ENCODE measurements at regions not wholly inside any gene's neighbourhood (a gene's known extent, or its start where the extent isn't known, plus 50 kb on each side); places are given as distances from the start of the nearest gene placed in this dataset.

GRCh38 chr1:238772322-238772721 is 614.0 kb upstream of the CHRM3 start:
- 23% methylated on average over 2 of the region's 2 CpGs for WGBS (ENCODE audit: low lambda C conversion rate)
- no peak overlapping the region for H3K4me3 ChIP-seq (replicated peaks in 1 of 3; ENCODE audit: insufficient read depth in 1 of 3, low read depth in 2 of 3, low read length in 3 of 3)
- ChIA-PET CTCF (ENCODE audit: low intra/inter-chr PET ratio, low total read pairs) (no interaction called here), POLR2A (no interaction called here)
- no peaks in the 10 kb centered on the region for H3K36me3 ChIP-seq (replicated peaks in 1 of 2; ENCODE audit: control insufficient read depth in 1 of 2, insufficient read depth in 2 of 2, low read length in 2 of 2)
- ATAC-seq, result no peak
- intact Hi-C loops (cut with micrococcal nuclease; ENCODE audit: unreplicated experiment) (no loop called here), in situ Hi-C loops (cut with HindIII; ENCODE audit: extremely low pct_ligation_motif_present, low pct_unique_long_range_greater_than_20kb) (no loop called here)
- BruUV-seq (replicated peaks), result no TSS peak
- no peaks in the 10 kb centered on the region for H3K4me1 ChIP-seq (ENCODE audit: insufficient read depth, low read length)
- no peak for DNase-seq (ENCODE audit: low spot score)
- no peak overlapping the region for H3K9ac ChIP-seq (ENCODE audit: insufficient read depth, low read depth, low read length)
- H3K79me2 ChIP-seq (ENCODE audit: insufficient read depth, low read length), result no peaks in the 10 kb centered on the region
- H2AFZ ChIP-seq (ENCODE audit: low read length), result no peak overlapping the region
- H3K9me3 ChIP-seq (ENCODE audit: low read length), result peaks cover 85% of the 10 kb centered on the region
- no peaks in the 10 kb centered on the region for H4K20me1 ChIP-seq (ENCODE audit: insufficient read depth, low read length)
- TF ChIP-seq ZNF891 (CRISPR knock-in tag; IDR thresholded peaks at IDR 0.05) (no peak), RCOR2 (CRISPR knock-in tag; IDR thresholded peaks at IDR 0.05) (no peak), PAWR (CRISPR knock-in tag; IDR thresholded peaks at IDR 0.05; ENCODE audit: borderline replicate concordance) (no peak), HES4 (CRISPR knock-in tag; IDR thresholded peaks at IDR 0.05; ENCODE audit: borderline replicate concordance) (no peak)
- H3K4me2 ChIP-seq (ENCODE audit: low read depth, low read length), result no peak overlapping the region
- FAIRE-seq, result no peak
- no peak overlapping the region for H3K27ac ChIP-seq (ENCODE audit: extremely low read length, insufficient read depth, low read length)
- H3K27me3 ChIP-seq (ENCODE audit: control insufficient read depth in 1 of 2, insufficient read depth in 2 of 2, low read length in 2 of 2), result no peaks in the 10 kb centered on the region

- H3K9me3 ChIP-seq (ENCODE audit: low read length), result peaks cover 94% of the 10 kb centered on the region
- no peak for FAIRE-seq
- DNase-seq (ENCODE audit: low spot score), result no peak
- 0% methylated on average over 2 of the region's 2 CpGs for WGBS (ENCODE audit: low lambda C conversion rate)
- intact Hi-C loops (cut with micrococcal nuclease; ENCODE audit: unreplicated experiment) (no loop called here), in situ Hi-C loops (cut with HindIII; ENCODE audit: extremely low pct_ligation_motif_present, low pct_unique_long_range_greater_than_20kb) (no loop called here)
- ChIA-PET POLR2A (no interaction called here), CTCF (ENCODE audit: low intra/inter-chr PET ratio, low total read pairs) (no interaction called here)
- H3K27me3 ChIP-seq (ENCODE audit: control insufficient read depth in 1 of 2, insufficient read depth in 2 of 2, low read length in 2 of 2), result no peaks in the 10 kb centered on the region; a peak in 1 of 5 replicates
- no peaks in the 10 kb centered on the region for H4K20me1 ChIP-seq (ENCODE audit: insufficient read depth, low read length)
- no peak overlapping the region for H2AFZ ChIP-seq (ENCODE audit: low read length)
- no peak for ATAC-seq
- H3K4me1 ChIP-seq (ENCODE audit: insufficient read depth, low read length), result no peaks in the 10 kb centered on the region
- H3K79me2 ChIP-seq (ENCODE audit: insufficient read depth, low read length), result no peaks in the 10 kb centered on the region
- no peak overlapping the region for H3K4me2 ChIP-seq (ENCODE audit: low read depth, low read length)
- no peak overlapping the region for H3K9ac ChIP-seq (ENCODE audit: insufficient read depth, low read depth, low read length)
- BruUV-seq (replicated peaks), result no TSS peak
- no peak overlapping the region for H3K27ac ChIP-seq (ENCODE audit: extremely low read length, insufficient read depth, low read length)
- H3K36me3 ChIP-seq (replicated peaks in 1 of 2; ENCODE audit: control insufficient read depth in 1 of 2, insufficient read depth in 2 of 2, low read length in 2 of 2), result no peaks in the 10 kb centered on the region
- TF ChIP-seq ETS1 (CRISPR knock-in tag; IDR thresholded peaks at IDR 0.05) (no peak), CBX5 (CRISPR knock-in tag; IDR thresholded peaks at IDR 0.05; ENCODE audit: borderline replicate concordance) (no peak), CENPX (CRISPR knock-in tag; IDR thresholded peaks at IDR 0.05) (no peak)
- no peak overlapping the region; a peak in 1 of 6 replicates for H3K4me3 ChIP-seq (replicated peaks in 1 of 3; ENCODE audit: insufficient read depth in 1 of 3, low read depth in 2 of 3, low read length in 3 of 3)
Observed at GRCh38 chr1:238767321-238767720, 619.0 kb upstream of the CHRM3 start.
